Omental fat pad (tissue), 3 donors: ENCODE measurements at regions not wholly inside any gene's neighbourhood (a gene's known extent, or its start where the extent isn't known, plus 50 kb on each side); places are given as distances from the start of the nearest gene placed in this dataset.
"Not testable (repeated sequence)": the region's sequence is repeated elsewhere in the genome, so short reads cannot be mapped to it uniquely, and the experiment has no call there.

Experiments
- ATAC-seq: fragments of 150-250 bp; one replicate; pipeline ENCODE4 v1.9.1; 2016; ENCODE audit warnings: mild to moderate bottlenecking, moderate library complexity; ENCODE audit not compliant: low FRiP score
- DNase-seq: peaks from one replicate; pipeline ENCODE4 v3.0.0-alpha.2; 2019; ENCODE audit warnings: low spot score
- TF ChIP-seq, protein P1 (sequence below), 3 donors: fragments of 450-650 bp; IDR thresholded peaks; one replicate each; pipeline ENCODE4 v1.5.1; 2016 to 2017; ENCODE audit warnings: antibody characterized with exemption in 3 of 3, mild to moderate bottlenecking in 3 of 3, moderate library complexity in 2 of 3

DNA sequence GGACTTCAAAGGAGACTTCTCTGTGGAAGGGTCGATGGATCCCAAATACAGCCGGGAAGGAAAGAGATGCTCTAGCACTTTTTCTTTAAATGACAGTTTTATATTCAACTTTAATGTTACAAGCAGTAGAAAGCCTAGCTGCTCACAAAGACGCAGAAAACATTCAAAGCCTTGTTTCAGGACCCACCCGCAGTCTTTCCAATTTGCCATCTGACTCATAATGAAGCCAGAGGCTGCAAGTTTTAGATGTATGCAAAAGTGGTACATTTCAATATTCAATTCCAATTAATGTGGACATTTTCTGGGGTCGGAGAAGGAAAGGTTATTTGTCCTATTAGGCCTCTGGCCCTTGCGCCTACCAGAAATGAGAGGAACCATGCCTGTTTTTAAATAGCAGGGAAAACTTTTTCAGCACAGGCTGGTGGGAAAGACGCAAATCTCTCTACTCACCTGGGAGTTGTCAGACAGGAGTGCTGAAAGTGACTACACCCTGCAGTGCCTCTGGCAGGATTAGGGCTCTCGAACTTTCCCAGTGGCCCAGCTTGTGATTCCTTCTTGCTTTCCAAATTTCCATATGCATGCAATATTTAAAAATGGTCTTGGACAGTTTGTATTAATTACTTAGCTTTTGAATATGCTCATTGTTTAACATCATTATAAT lies 117.4 kb upstream of the MBNL1 start:
- ATAC-seq (no peak), DNase-seq (no peak)
- TF ChIP-seq, protein P1, sequence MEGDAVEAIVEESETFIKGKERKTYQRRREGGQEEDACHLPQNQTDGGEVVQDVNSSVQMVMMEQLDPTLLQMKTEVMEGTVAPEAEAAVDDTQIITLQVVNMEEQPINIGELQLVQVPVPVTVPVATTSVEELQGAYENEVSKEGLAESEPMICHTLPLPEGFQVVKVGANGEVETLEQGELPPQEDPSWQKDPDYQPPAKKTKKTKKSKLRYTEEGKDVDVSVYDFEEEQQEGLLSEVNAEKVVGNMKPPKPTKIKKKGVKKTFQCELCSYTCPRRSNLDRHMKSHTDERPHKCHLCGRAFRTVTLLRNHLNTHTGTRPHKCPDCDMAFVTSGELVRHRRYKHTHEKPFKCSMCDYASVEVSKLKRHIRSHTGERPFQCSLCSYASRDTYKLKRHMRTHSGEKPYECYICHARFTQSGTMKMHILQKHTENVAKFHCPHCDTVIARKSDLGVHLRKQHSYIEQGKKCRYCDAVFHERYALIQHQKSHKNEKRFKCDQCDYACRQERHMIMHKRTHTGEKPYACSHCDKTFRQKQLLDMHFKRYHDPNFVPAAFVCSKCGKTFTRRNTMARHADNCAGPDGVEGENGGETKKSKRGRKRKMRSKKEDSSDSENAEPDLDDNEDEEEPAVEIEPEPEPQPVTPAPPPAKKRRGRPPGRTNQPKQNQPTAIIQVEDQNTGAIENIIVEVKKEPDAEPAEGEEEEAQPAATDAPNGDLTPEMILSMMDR (IDR thresholded peaks at IDR 0.05) = no peak

- ATAC-seq, DNase-seq: not testable (repeated sequence)
Observed at GRCh38 chr3:152151877-152152765, 116.6 kb upstream of the MBNL1 start.

DNA sequence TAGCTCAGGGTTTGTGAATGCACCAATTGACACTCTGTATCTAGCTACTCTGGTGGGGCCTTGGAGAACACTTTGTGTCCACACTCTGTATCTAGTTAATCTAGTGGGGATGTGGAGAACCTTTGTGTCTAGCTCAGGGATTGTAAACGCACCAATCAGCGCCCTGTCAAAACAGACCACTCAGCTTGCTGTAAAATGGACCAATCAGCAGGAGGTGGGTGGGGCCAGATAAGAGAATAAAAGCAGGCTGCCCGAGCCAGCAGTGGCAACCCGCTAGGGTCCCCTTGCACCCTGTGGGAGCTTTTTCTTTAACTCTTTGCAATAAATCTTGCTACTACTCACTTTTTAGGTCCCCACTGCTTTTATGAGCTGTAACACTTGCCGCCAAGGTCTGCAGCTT lies 115.6 kb upstream of the MBNL1 start:
- not testable (repeated sequence) for ATAC-seq, DNase-seq

DNA sequence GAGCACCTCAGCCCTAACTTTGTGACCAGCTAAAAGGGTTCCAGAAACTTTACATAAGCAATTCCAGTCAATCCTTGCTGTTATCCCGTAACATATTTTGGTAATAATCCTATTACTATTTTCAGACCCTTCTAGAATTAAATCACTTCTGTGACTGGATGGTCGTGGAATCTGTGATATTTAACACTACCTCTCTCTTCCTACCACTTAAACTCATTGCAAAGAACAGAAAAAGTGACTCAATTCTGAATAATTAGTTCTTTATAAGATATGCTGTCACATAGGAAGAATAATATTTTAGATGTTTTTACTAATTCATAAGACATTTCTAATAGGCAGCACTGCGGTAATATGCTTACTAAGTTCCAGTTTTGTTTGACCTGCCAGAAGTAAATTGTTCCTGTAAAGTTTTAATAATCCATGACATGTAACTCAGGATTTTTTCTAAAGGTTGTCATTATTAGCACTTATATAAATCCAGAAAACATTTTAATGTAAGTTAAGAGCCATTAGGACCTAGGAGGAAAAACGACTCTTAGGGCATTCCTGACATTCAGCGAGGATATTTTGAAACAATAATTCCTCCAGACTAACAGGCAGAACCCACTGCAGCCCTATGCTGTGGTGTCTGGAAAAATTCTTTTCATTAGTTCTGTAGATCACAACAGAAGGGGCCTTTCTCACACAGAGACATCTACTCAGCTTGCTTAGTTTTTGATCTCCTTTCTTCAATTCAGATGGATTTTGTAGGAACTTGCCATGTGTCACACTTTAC lies 113.3 kb upstream of the MBNL1 start:
- no peak for DNase-seq
- TF ChIP-seq, protein P1 (IDR thresholded peaks at IDR 0.05) = no peak
- ATAC-seq = no peak

DNA sequence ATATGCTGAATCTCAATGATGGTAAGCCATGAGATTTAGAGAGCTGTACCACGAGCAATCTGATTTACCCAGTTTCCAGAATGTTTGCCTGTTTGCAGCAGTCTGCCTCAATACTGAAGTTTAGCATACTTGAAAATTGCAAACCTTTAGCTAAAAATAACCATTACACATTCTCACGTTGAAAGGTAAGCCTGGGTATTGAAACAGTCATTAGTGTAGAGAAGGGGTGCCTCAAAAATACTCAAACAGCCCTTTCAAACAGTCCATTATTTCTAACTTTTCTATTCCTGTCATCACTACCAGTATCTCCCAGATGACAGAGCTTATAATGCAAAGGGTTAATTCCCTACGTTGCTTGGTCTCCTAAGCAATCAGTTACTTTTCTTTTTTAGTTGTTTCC lies 111.8 kb upstream of the MBNL1 start:
- DNase-seq (no peak), ATAC-seq (no peak)
- TF ChIP-seq, protein P1 (IDR thresholded peaks at IDR 0.05) = no peak

- DNase-seq = no peak
- TF ChIP-seq, protein P1 (IDR thresholded peaks at IDR 0.05) = no peak
- no peak for ATAC-seq
Observed at GRCh38 chr3:152157337-152157736, 111.4 kb upstream of the MBNL1 start.

- ATAC-seq (no peak), DNase-seq (no peak)
- TF ChIP-seq, protein P1 (IDR thresholded peaks at IDR 0.05) = no peak
Observed at GRCh38 chr3:152159328-152159727, 109.4 kb upstream of the MBNL1 start.
